ENCODE measurements at regions not wholly inside any gene's neighbourhood (a gene's known extent, or its start where the extent isn't known, plus 50 kb on each side); places are given as distances from the start of the nearest gene placed in this dataset.

GRCh38 chr9:31839273-31839672 is 545.2 kb upstream of the ACO1 start:
- DNase-seq: no peak
- ATAC-seq: no peak
- intact Hi-C loops (cut with DNase I): no loop called here
- Histone ChIP-seq H3K4me3 (no peak overlapping the region), H3K36me3 (no peaks in the 10 kb centered on the region), H3K4me1 (no peaks in the 10 kb centered on the region), H3K9me3 (no peaks in the 10 kb centered on the region), H3K27me3 (no peaks in the 10 kb centered on the region), H3K27ac (no peak overlapping the region)
- TF ChIP-seq, protein P1, sequence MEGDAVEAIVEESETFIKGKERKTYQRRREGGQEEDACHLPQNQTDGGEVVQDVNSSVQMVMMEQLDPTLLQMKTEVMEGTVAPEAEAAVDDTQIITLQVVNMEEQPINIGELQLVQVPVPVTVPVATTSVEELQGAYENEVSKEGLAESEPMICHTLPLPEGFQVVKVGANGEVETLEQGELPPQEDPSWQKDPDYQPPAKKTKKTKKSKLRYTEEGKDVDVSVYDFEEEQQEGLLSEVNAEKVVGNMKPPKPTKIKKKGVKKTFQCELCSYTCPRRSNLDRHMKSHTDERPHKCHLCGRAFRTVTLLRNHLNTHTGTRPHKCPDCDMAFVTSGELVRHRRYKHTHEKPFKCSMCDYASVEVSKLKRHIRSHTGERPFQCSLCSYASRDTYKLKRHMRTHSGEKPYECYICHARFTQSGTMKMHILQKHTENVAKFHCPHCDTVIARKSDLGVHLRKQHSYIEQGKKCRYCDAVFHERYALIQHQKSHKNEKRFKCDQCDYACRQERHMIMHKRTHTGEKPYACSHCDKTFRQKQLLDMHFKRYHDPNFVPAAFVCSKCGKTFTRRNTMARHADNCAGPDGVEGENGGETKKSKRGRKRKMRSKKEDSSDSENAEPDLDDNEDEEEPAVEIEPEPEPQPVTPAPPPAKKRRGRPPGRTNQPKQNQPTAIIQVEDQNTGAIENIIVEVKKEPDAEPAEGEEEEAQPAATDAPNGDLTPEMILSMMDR (IDR thresholded peaks at IDR 0.05): no peak
- 56% methylated on average over 1 of the region's 1 CpG for WGBS, 2 donors

DNA sequence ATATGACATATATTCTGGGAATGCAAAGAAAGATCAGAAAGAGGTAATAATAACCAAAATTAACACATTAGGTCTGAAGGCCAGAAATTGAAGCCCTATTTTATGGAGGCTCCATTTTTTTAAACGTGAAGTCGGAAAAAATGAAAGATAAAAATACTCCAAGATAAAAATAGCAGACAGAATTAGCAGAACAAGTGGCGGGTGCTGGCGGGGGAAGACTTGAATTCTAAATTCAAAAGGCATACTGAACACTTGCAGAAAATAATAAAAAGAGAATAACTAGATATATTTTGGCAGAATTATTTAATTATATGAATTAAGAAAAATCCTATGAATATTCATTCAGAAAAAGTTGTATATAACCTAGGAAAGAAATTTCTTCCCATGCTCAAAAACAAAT is 543.7 kb upstream of the ACO1 start:
- Histone ChIP-seq H3K36me3 (no peaks in the 10 kb centered on the region), H3K4me1 (no peaks in the 10 kb centered on the region), H3K27me3 (no peaks in the 10 kb centered on the region), H3K4me3 (no peak overlapping the region), H3K9me3 (no peaks in the 10 kb centered on the region), H3K27ac (no peak overlapping the region)
- no peak for DNase-seq
- no peak for ATAC-seq
- TF ChIP-seq, protein P1 (IDR thresholded peaks at IDR 0.05): no peak
- intact Hi-C loops (cut with DNase I): no loop called here
- WGBS, 2 donors: 26 to 46% methylated on average over 4 of the region's 4 CpGs

DNA sequence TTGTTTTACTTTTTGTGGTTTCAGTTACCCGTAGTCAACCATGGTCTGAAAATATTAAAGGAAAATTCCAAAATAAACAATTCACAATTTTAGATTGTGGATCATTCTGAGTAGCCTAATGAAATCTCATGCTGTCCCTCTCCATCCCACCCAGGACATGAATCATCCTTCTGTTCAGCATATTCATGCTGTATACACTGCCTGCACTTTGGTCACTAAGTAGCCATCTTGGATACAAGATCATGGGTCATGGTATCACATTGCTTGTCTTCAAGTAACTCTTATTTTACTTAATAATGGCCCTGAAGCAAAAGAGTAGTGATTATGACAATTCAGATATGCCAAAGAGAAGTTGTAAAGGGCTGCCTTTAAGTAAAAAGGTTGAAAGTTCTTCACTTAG is 536.5 kb upstream of the ACO1 start:
- Histone ChIP-seq H3K36me3 (no peaks in the 10 kb centered on the region), H3K4me3 (no peak overlapping the region), H3K27me3 (no peaks in the 10 kb centered on the region), H3K4me1 (no peaks in the 10 kb centered on the region), H3K27ac (no peak overlapping the region), H3K9me3 (no peaks in the 10 kb centered on the region)
- WGBS, 2 donors: 74 to 83% methylated on average over 1 of the region's 1 CpG
- TF ChIP-seq, protein P1 (IDR thresholded peaks at IDR 0.05): no peak
- intact Hi-C loops (cut with DNase I): no loop called here
- no peak for ATAC-seq
- DNase-seq: no peak

- DNase-seq (no peak), ATAC-seq (no peak)
- 83 to 84% methylated on average over 19 of the region's 19 CpGs for WGBS, 2 donors
- Histone ChIP-seq H3K27me3 (no peaks in the 10 kb centered on the region), H3K4me1 (no peaks in the 10 kb centered on the region), H3K4me3 (no peak overlapping the region), H3K9me3 (no peaks in the 10 kb centered on the region), H3K36me3 (no peaks in the 10 kb centered on the region), H3K27ac (no peak overlapping the region)
- TF ChIP-seq, protein P1 (IDR thresholded peaks at IDR 0.05): no peak
- intact Hi-C loops (cut with DNase I): no loop called here
Observed at GRCh38 chr9:31848505-31849285, 535.7 kb upstream of the ACO1 start.
